ENCODE measurements at regions not wholly inside any gene's neighbourhood (a gene's known extent, or its start where the extent isn't known, plus 50 kb on each side); places are given as distances from the start of the nearest gene placed in this dataset.

DNA sequence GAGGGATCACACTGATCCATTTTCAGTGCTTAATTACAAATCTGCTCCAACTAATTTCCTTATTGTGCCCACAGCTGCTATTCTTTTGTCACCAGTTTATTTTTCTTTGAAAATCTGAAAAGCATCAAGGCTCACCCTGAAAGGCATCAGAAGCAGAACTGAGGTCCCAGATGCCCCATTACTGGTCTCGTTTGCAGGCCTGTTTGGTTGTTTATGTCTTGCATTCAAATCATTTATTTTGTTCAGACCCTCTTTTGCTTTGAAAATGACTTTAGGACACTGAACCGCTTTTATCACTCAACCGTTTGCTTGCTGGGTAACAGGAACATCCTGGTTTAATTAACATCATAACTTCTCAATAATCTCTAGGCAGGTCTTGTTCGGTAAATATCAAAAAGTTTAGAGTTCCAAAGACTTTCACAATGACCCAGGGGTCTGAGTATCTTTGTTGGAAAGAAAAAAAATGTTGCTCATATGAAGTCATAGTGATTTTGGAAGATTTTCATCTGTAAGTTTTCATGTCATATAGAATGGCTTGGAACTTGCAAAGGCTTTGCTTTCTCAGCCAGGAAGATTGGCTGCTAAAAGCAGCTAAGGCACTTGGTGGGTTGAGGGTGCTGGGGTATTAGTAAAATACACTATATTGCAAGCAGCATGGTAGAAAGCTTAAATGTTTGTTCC, 398.3 kb upstream of the NPVF start:
- TF ChIP-seq, protein P1, sequence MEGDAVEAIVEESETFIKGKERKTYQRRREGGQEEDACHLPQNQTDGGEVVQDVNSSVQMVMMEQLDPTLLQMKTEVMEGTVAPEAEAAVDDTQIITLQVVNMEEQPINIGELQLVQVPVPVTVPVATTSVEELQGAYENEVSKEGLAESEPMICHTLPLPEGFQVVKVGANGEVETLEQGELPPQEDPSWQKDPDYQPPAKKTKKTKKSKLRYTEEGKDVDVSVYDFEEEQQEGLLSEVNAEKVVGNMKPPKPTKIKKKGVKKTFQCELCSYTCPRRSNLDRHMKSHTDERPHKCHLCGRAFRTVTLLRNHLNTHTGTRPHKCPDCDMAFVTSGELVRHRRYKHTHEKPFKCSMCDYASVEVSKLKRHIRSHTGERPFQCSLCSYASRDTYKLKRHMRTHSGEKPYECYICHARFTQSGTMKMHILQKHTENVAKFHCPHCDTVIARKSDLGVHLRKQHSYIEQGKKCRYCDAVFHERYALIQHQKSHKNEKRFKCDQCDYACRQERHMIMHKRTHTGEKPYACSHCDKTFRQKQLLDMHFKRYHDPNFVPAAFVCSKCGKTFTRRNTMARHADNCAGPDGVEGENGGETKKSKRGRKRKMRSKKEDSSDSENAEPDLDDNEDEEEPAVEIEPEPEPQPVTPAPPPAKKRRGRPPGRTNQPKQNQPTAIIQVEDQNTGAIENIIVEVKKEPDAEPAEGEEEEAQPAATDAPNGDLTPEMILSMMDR (conservative IDR thresholded peaks at IDR 0.05): no peak
- no peak for TF ChIP-seq EZH2 (IDR thresholded peaks at IDR 0.05; ENCODE audit: low read depth)
